ENCODE measurements at regions not wholly inside any gene's neighbourhood (a gene's known extent, or its start where the extent isn't known, plus 50 kb on each side); places are given as distances from the start of the nearest gene placed in this dataset.

DNA sequence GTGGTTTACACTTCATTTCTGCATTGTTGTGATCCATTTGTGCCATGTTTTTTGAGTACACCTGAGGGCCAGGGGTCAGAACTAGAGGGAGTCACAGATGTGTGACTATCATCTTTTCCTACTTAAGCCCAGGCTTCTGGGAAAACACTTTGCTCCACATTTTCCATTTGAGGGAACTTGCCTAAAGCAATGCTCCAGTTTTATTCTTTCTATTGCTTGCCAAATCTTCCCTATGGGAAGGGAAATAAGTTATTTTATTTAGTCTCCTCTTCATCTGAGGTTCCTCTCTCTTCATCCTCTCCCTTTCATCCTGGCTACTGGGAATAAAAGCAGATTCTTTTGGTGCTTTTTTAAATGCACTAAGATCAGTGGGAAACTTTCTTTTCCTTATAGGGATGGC, 179.9 kb upstream of the PRSS58 start:
- RAD21 ChIA-PET (ENCODE audit: low non-redundant PET in 1 of 2, low total read pairs in 2 of 2, uncharacterized antibody in 2 of 2, unreplicated experiment in 2 of 2), result no interaction called here
- Histone ChIP-seq H3K36me3 (ENCODE audit: control insufficient read depth in 1 of 2, insufficient read depth in 2 of 2, low read length in 2 of 2) (no peaks in the 10 kb centered on the region), H3K4me2 (ENCODE audit: low read length) (no peak overlapping the region), H3K9ac (ENCODE audit: low read length) (no peak overlapping the region), H4K20me1 (ENCODE audit: insufficient read depth) (no peaks in the 10 kb centered on the region), H2AFZ (ENCODE audit: low read depth, low read length, poor library complexity, severe bottlenecking) (peak overlapping the region; percentile 29), H3K79me2 (ENCODE audit: insufficient read depth, low read length) (no peaks in the 10 kb centered on the region), H3K4me3 (replicated peaks in 1 of 2; ENCODE audit: low read depth in 1 of 2, low read length in 2 of 2) (no peak overlapping the region), H3K27me3 (ENCODE audit: insufficient read depth, low read length) (no peaks in the 10 kb centered on the region), H3K27ac (ENCODE audit: low read depth, low read length) (no peak overlapping the region), H3K9me3 (ENCODE audit: control insufficient read depth in 1 of 2, insufficient read depth in 1 of 2, low read depth in 1 of 2, low read length in 2 of 2) (no peaks in the 10 kb centered on the region), H3K4me1 (ENCODE audit: control insufficient read depth in 1 of 2, insufficient read depth in 2 of 2, low read length in 2 of 2) (peaks cover 26 to 41% of the 10 kb centered on the region in 2 experiments), H3K9me2 (ENCODE audit: insufficient read depth) (no peaks in the 10 kb centered on the region)
- TF ChIP-seq YY1 (IDR thresholded peaks at IDR 0.05; ENCODE audit: extremely low read depth, insufficient replicate concordance, low read depth, low read length) (no peak), TCF7L2 (IDR thresholded peaks at IDR 0.05; ENCODE audit: borderline replicate concordance, extremely low read depth, insufficient read depth, insufficient read length) (no peak), POLR2A (IDR thresholded peaks at IDR 0.05; ENCODE audit: borderline replicate concordance, extremely low read depth, insufficient read depth, insufficient read length) (no peak), CEBPB (IDR thresholded peaks at IDR 0.05; ENCODE audit: low read depth) (no peak), CBX3 (IDR thresholded peaks at IDR 0.05; ENCODE audit: low read depth) (no peak), EZH2 (IDR thresholded peaks at IDR 0.05) (no peak), JUND (IDR thresholded peaks at IDR 0.05) (no peak), SRF (IDR thresholded peaks at IDR 0.05; ENCODE audit: low read depth) (no peak), ZFX (IDR thresholded peaks at IDR 0.05) (no peak), RAD21 (IDR thresholded peaks at IDR 0.05; ENCODE audit: low read depth) (no peak), EZH2phosphoT487 (IDR thresholded peaks at IDR 0.05; ENCODE audit: borderline replicate concordance) (no peak), SIN3A (IDR thresholded peaks at IDR 0.05; ENCODE audit: low read depth) (no peak), EGR1 (IDR thresholded peaks at IDR 0.05; ENCODE audit: low read depth) (no peak), ELF1 (IDR thresholded peaks at IDR 0.05; ENCODE audit: borderline replicate concordance, low read depth) (no peak), ZNF274 (IDR thresholded peaks at IDR 0.05; ENCODE audit: low read depth, low read length) (no peak)
- TF ChIP-seq, protein P1, sequence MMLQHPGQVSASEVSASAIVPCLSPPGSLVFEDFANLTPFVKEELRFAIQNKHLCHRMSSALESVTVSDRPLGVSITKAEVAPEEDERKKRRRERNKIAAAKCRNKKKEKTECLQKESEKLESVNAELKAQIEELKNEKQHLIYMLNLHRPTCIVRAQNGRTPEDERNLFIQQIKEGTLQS (IDR thresholded peaks at IDR 0.05), result no peak
- TF ChIP-seq, protein P2, sequence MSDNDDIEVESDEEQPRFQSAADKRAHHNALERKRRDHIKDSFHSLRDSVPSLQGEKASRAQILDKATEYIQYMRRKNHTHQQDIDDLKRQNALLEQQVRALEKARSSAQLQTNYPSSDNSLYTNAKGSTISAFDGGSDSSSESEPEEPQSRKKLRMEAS (IDR thresholded peaks at IDR 0.05), result no peak
- TF ChIP-seq, protein P3, sequence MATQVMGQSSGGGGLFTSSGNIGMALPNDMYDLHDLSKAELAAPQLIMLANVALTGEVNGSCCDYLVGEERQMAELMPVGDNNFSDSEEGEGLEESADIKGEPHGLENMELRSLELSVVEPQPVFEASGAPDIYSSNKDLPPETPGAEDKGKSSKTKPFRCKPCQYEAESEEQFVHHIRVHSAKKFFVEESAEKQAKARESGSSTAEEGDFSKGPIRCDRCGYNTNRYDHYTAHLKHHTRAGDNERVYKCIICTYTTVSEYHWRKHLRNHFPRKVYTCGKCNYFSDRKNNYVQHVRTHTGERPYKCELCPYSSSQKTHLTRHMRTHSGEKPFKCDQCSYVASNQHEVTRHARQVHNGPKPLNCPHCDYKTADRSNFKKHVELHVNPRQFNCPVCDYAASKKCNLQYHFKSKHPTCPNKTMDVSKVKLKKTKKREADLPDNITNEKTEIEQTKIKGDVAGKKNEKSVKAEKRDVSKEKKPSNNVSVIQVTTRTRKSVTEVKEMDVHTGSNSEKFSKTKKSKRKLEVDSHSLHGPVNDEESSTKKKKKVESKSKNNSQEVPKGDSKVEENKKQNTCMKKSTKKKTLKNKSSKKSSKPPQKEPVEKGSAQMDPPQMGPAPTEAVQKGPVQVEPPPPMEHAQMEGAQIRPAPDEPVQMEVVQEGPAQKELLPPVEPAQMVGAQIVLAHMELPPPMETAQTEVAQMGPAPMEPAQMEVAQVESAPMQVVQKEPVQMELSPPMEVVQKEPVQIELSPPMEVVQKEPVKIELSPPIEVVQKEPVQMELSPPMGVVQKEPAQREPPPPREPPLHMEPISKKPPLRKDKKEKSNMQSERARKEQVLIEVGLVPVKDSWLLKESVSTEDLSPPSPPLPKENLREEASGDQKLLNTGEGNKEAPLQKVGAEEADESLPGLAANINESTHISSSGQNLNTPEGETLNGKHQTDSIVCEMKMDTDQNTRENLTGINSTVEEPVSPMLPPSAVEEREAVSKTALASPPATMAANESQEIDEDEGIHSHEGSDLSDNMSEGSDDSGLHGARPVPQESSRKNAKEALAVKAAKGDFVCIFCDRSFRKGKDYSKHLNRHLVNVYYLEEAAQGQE (IDR thresholded peaks at IDR 0.05; ENCODE audit: low read depth), result no peak
- CTCF ChIA-PET, result no interaction called here
- no TSS peak for BruUV-seq (replicated peaks)
- POLR2A ChIA-PET, result no interaction called here
- DNase-seq (ENCODE audit: low read depth, low spot score), result no peak
- ATAC-seq, result no peak
- intact Hi-C loops (cut with micrococcal nuclease), result loop anchor here (2.0 kb wide), 1 partner anchor 21 kb away; no protein-coding TSS in a partner anchor

Measured in HCT116 (cell line).